NCI-H446 treated with DMSO at 0.1 percent for 48 hours (cell line): ENCODE measurements at regions not wholly inside any gene's neighbourhood (a gene's known extent, or its start where the extent isn't known, plus 50 kb on each side); places are given as distances from the start of the nearest gene placed in this dataset.
"Not testable (repeated sequence)": the region's sequence is repeated elsewhere in the genome, so short reads cannot be mapped to it uniquely, and the experiment has no call there.

Source experiments
- DNase-seq: peaks from one replicate; lab custom pipeline; 2025; lab: John Stamatoyannopoulos, UW

GRCh38 chr5:171542525-171543140, 123.2 kb downstream of the FGF18 start:
- DNase-seq, result no peak

- no peak for DNase-seq
These were observed 123.8 kb downstream of the FGF18 start for GRCh38 chr5:171543148-171543815.

GRCh38 chr5:171544913-171545765, 125.7 kb downstream of the FGF18 start:
- DNase-seq, result no peak

DNA sequence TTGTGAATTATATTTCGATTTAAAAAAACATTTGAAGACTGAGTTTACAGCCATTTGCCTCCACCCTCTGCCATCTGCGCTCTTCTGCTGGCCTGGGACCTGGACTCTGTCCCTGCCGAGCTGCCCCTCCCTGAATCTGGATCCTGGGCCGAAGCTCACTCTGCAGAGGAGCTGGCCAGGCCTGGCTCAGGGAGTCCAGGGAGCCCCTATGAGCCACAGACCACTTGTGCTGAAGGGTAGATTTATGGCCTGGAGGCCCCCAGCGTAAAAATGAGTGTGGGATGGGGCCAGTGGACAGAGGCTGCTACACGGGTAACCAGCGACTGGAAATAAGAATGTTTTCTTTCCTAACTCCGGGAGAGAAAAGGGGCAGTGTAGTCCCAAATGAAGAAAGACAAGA, 129.8 kb downstream of the FGF18 start:
- DNase-seq, result no peak

DNA sequence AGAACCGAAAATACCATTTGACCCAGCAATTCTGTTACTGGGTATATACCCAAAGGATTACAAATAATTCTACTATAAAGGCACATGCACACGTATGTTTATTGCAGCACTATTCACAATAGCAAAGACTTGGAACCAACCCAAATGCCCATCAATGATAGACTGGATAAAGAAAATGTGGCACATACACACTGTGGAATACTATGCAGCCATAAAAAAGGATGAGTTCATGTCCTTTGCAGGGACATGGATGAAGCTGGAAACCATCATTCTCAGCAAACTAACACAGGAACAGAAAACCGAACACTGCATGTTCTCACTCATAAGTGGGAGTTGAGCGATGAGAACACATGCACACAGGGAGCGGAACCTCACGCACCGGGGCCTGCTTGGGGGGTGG, 134.4 kb downstream of the FGF18 start:
- not testable (repeated sequence) for DNase-seq

- DNase-seq, result no peak
These were observed 135.7 kb downstream of the FGF18 start for GRCh38 chr5:171555160-171555559.

- DNase-seq, result no peak
These were observed 143.4 kb downstream of the FGF18 start for GRCh38 chr5:171562822-171563221.

- DNase-seq, result no peak
These were observed 148.9 kb downstream of the FGF18 start for GRCh38 chr5:171568389-171568788.

- DNase-seq, result peak; percentile 7
These were observed 149.7 kb downstream of the FGF18 start for GRCh38 chr5:171569065-171569712.

DNA sequence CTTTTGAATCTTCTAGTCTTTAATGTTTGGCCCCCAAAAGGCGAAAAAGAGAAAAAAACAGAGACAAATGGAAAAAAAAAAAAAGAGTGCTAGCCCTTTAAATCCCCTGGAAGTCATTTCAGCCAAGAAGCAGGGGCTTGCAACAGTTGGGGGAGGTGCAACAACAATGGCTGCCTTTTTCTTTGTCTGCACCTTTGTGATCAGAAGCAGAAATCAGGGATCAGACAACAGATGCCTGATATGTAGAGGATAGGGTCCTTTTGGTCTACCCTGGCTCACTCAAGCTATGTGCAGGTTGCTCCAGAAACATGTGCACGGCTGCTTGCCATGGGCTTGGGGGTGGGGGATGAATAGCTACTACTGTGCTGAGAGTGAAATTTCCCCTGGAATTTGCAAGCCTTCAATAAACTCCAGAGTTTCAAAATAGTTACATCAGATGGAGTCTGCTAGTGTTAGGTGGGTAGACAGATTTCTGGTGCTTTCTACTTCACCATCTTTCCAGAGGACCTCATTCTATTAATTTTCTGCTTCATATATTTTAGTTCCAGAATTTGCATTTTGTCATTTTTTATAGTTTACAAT, 150.9 kb downstream of the FGF18 start:
- DNase-seq, result no peak

DNA sequence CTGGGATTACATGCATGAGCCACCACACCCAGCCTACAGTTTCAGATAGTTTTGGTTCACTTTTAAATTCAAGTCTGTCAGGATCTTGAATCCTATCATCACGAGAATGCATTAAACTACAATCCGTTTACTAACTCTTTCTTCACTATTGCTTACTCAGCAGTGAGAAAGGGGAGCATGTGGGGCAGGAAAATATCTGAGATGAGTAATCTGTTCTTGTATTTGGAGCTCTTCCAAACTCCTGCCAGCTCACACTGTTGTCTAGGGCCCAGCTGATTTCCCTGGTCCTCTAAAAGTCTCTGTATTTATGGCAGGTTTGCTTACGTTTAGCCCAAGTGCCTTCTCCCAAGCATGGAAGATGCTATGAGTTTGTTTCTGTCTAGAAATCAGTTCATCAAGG, 152.2 kb downstream of the FGF18 start:
- peak; percentile 6 for DNase-seq

DNA sequence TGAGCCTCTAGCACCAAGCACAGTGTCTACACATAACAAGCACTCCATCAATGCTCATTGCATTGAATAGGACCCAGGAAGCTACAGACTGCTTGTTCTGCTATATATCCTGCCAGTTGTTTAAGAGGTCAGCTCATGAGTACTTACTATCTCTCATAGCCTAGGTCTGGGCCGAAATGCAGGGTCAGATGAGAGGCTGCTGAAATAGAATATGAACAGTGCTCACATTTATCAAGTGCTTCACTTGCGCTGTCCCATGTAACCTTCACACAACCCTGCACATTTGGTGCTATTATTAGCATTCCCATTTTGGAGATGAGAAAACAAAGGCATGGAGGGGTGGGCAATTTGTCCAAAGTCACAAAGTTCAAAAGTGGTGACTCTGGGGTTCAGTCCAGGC, 153.6 kb downstream of the FGF18 start:
- DNase-seq, result no peak

DNA sequence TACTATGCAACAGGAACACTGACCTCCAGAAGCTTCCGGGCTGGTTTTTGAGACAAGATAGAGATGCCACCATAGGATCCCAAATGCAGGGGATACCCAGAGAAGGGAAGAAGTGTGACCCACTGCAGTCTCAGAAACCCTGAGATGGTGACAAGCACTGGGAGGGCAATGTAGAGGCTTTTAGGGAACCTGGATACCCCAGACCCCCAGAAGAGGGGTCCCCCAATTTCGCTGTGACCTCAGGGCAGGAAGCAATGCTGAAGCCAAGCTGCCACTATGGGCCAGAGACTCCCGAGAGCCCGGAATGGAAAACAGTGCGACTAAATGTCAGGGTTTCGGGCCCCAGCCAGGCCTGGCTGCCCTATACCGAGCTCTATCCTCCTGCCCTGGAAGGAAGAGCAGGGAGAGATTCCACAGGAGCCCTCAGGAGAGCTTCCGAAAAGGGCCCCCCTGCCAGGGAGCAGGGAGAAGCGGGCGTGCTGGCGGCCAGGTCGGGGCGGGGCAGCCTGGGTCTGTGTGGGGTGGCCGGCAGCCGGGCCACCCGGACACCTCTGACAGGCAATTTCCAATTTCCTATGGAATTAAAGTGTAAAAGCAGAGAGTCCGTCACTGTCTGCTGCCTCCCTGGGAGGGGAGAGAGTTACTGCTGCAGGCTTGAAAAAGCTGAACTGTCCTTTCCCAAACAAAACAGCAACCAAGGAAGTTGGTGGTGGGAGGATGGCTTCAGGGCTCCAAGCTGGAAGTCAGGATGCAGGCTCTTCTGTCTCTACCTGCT, 154.2 kb downstream of the FGF18 start:
- DNase-seq, result no peak

GRCh38 chr5:171574376-171574775, 154.9 kb downstream of the FGF18 start:
- no peak for DNase-seq

DNA sequence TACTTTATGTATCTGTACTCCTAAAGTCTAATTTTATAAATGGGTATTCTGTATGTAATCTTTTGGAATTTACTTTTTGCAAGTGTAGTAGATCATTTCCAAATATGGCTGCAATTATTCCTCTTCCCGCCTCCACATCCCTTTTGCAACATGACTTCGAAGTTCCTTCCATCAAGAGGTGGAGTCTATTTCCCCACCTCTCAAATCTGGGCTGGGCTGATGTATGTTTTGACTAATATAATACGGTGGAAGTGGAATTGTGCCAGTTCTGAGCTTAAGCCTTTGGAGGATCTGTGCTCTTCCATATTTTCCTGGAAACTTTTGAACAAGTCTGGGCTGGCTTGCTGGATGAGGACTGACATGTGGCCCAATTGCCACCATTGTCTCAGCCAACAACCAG, 155.9 kb downstream of the FGF18 start:
- DNase-seq, result no peak

GRCh38 chr5:171575808-171576207, 156.4 kb downstream of the FGF18 start:
- DNase-seq, result no peak

- no peak for DNase-seq
These were observed 157.8 kb downstream of the FGF18 start for GRCh38 chr5:171577042-171577758.

GRCh38 chr5:171578049-171578828, 158.8 kb downstream of the FGF18 start:
- DNase-seq, result no peak

DNA sequence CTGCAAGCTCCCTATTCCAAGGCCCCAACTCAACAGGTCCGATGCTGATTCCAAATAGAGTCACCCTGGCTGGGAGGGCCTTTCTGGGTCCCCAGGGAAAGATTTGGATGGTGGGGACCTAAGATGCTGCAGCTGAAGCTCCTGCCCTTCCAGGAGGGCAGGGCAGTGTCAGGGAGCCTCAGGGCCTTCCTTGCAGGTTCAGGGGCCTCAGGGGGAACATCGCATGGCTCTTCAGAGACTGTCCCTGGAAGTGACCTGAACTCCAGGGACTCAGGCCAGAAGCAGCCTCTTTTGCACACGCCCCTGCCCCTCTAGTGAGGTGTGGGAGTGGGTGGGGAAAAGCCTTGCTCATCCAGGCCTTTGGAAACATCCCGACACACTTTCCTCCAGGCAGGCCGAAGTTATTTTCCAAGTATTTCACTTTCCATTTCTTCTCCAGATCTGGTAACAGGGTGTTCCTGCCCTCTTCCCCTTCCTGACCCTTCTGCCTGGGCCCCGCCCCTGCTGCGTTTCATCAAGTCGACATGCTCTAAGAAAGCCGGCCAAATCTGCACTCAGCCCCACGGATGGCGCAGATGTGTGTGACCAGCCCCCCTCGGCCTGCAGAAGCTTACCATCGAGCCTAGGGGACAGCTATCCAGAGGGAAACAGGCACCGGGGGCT, 159.5 kb downstream of the FGF18 start:
- DNase-seq, result no peak
